Astrocyte of the cerebellum (primary cell): ENCODE measurements at regions not wholly inside any gene's neighbourhood (a gene's known extent, or its start where the extent isn't known, plus 50 kb on each side); places are given as distances from the start of the nearest gene placed in this dataset.
"Not testable (repeated sequence)": the region's sequence is repeated elsewhere in the genome, so short reads cannot be mapped to it uniquely, and the experiment has no call there.

Experiments
- DNase-seq: peaks from one replicate; pipeline ENCODE4 v3.0.0-alpha.2; 2011; ENCODE audit warnings: low read depth
- H3K4me3 ChIP-seq: 2 replicates; pipeline ENCODE4 v1.5.1; 2011; ENCODE audit warnings: mild to moderate bottlenecking, low read depth, low read length, moderate library complexity
- in situ Hi-C: cut with HindIII; loops from 2 replicates; pipeline ENCODE4 v1.10.0; 2017; ENCODE audit warnings: low sequenced_read_pairs
- TF ChIP-seq, protein P1 (sequence below): IDR thresholded peaks from 2 replicates; pipeline ENCODE4 v1.5.1; 2012; ENCODE audit warnings: low read length, low read depth, moderate library complexity, mild to moderate bottlenecking; ENCODE audit errors: missing control alignments

DNA sequence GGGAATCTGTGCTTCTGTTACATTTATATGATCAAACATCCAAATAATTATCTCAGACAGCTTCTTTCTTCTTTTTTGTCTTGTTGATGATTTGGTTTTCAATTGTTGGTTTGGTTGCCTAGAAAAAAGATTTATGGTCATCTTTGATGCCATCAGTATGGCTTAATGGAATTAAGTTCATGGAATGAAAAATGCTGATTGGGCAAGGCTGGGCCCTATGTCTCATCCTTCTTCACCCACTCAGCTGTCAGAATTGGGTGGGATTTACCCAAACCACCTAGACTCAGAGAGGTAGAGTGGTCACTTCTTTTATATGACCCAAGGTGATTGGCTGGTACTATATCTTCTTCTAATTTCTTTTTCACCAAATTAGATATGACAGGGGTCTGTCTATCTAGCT, 258.3 kb downstream of the DOK5 start:
- DNase-seq = no peak
- in situ Hi-C loops = no loop called here
- TF ChIP-seq, protein P1, sequence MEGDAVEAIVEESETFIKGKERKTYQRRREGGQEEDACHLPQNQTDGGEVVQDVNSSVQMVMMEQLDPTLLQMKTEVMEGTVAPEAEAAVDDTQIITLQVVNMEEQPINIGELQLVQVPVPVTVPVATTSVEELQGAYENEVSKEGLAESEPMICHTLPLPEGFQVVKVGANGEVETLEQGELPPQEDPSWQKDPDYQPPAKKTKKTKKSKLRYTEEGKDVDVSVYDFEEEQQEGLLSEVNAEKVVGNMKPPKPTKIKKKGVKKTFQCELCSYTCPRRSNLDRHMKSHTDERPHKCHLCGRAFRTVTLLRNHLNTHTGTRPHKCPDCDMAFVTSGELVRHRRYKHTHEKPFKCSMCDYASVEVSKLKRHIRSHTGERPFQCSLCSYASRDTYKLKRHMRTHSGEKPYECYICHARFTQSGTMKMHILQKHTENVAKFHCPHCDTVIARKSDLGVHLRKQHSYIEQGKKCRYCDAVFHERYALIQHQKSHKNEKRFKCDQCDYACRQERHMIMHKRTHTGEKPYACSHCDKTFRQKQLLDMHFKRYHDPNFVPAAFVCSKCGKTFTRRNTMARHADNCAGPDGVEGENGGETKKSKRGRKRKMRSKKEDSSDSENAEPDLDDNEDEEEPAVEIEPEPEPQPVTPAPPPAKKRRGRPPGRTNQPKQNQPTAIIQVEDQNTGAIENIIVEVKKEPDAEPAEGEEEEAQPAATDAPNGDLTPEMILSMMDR = no peak
- H3K4me3 ChIP-seq = no peak overlapping the region

DNA sequence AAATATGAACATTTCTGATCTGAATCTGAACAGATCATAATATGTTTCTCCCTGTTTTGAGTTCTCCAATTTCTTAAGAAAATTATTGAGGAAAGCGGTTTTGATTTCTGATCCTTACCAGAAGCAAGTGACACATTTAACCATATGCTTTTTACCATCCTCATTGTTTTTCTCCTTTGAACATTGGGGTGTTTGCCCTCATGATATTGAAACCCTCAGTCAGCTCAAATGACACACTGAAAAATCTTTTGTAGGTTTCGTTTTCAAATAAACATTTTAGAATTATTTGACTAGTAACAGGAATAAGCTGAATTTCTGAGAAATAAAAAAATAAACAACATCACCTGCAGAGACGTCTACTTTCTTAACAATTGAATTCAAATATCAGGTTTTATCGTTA, 252.1 kb downstream of the DOK5 start:
- TF ChIP-seq, protein P1 = no peak
- no peak overlapping the region for H3K4me3 ChIP-seq
- DNase-seq = no peak
- in situ Hi-C loops = no loop called here

GRCh38 chr20:54726687-54727300, 251.4 kb downstream of the DOK5 start:
- in situ Hi-C loops = no loop called here
- no peak overlapping the region for H3K4me3 ChIP-seq
- no peak for DNase-seq
- TF ChIP-seq, protein P1 = no peak

- DNase-seq, H3K4me3 ChIP-seq, in situ Hi-C loops: not testable (repeated sequence)
Measured at GRCh38 chr20:54725266-54725665, 249.9 kb downstream of the DOK5 start.

- TF ChIP-seq, protein P1 = no peak
- DNase-seq = no peak
- no peak overlapping the region for H3K4me3 ChIP-seq
- in situ Hi-C loops = no loop called here
Measured at GRCh38 chr20:54723723-54724122, 248.3 kb downstream of the DOK5 start.

DNA sequence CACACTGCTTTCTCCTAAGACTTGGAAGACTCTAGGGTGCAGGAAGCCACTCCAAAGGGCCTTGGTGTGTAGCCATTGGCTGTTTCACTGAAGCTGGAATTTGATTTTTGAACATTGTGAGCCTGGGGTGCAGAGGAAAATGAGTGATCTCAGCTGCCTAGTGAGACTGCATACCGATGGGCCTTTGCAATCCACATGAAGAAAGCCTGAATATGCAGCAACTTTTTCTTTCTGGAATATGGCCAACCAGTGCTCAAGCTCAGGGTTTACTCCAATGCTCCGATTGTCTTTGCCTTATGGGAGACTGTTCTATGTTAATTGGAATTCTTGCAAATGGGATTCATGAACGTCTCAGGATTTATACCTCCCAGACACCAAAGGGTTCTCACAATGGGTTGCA, 242.6 kb downstream of the DOK5 start:
- no peak overlapping the region for H3K4me3 ChIP-seq
- no peak for DNase-seq
- TF ChIP-seq, protein P1 = no peak
- in situ Hi-C loops = no loop called here

- H3K4me3 ChIP-seq = no peak overlapping the region
- TF ChIP-seq, protein P1 = no peak
- no peak for DNase-seq
- in situ Hi-C loops = no loop called here
Measured at GRCh38 chr20:54716790-54717189, 241.4 kb downstream of the DOK5 start.
